IMR-90 (cell line): ENCODE measurements at regions not wholly inside any gene's neighbourhood (a gene's known extent, or its start where the extent isn't known, plus 50 kb on each side); places are given as distances from the start of the nearest gene placed in this dataset.
"Not testable (repeated sequence)": the region's sequence is repeated elsewhere in the genome, so short reads cannot be mapped to it uniquely, and the experiment has no call there.

Source experiments
- ATAC-seq: fragments of 200-7000 bp; cut with Tn5 transposase; 2 replicates; pipeline ENCODE4 v1.9.1; 2020; ENCODE audit warnings: low read depth, mild to moderate bottlenecking, moderate library complexity
- BruUV-seq: library from RNA; stranded (reverse); fragments of 400-500 nt; replicated peaks from 2 replicates; lab custom pipeline; 2021; lab: Mats Ljungman, UMichigan
- CTCF ChIA-PET: fragments of 300-600 bp; formaldehyde crosslinking; extraction: SDS; loops from one replicate; lab custom pipeline; 2021; ENCODE audit warnings: antibody characterized with exemption; lab: Yijun Ruan, JAX
- POLR2A ChIA-PET: fragments of 300-600 bp; sonication (Branson Sonifier 250); formaldehyde crosslinking; loops from one replicate; lab custom pipeline; 2022; ENCODE audit warnings: antibody characterized with exemption; ENCODE audit not compliant: unreplicated experiment; lab: Charles Lee
- DNase-seq: peaks from one replicate; pipeline ENCODE4 v3.0.0; 2013
- H2AFZ ChIP-seq: replicated peaks from 2 replicates; pipeline ENCODE3; 2013; ENCODE audit warnings: low read length, mild to moderate bottlenecking; ENCODE audit not compliant: poor library complexity
- H2AK5ac ChIP-seq: 2 replicates; pipeline ENCODE4 v1.6.1; 2013; ENCODE audit warnings: low read depth, low read length, inconsistent platforms
- H2AK9ac ChIP-seq: replicated peaks from 2 replicates; pipeline ENCODE3; 2013; ENCODE audit warnings: mild to moderate bottlenecking, low read depth, low read length, moderate library complexity; ENCODE audit not compliant: poor library complexity
- H2BK120ac ChIP-seq: 2 replicates; pipeline ENCODE4 v1.6.1; 2013; ENCODE audit warnings: low read depth, low read length, inconsistent platforms
- H2BK15ac ChIP-seq: 3 replicates; pipeline ENCODE4 v1.6.1; 2013; ENCODE audit warnings: low read depth, low read length, inconsistent platforms
- H2BK20ac ChIP-seq: 2 replicates; pipeline ENCODE4 v1.6.1; 2013; ENCODE audit warnings: low read depth, mild to moderate bottlenecking, inconsistent platforms, low read length, moderate library complexity
- H2BK5ac ChIP-seq: 2 replicates; pipeline ENCODE4 v1.6.1; 2013; ENCODE audit warnings: mild to moderate bottlenecking, low read depth, low read length, inconsistent platforms; ENCODE audit not compliant: poor library complexity, severe bottlenecking
- H3K14ac ChIP-seq: replicated peaks from 2 replicates; pipeline ENCODE4 v1.6.1; 2013; ENCODE audit warnings: low read depth, low read length, inconsistent platforms
- H3K18ac ChIP-seq: 2 replicates; pipeline ENCODE4 v1.6.1; 2013; ENCODE audit warnings: low read depth, low read length, control low read depth
- H3K23ac ChIP-seq: 2 replicates; pipeline ENCODE4 v1.6.1; 2013; ENCODE audit warnings: low read depth, low read length, inconsistent platforms
- H3K27ac ChIP-seq: 2 replicates; pipeline ENCODE4 v1.5.1; 2013; ENCODE audit warnings: mild to moderate bottlenecking, control low read depth, low read length; ENCODE audit not compliant: insufficient read depth
- H3K27me3 ChIP-seq: 2 replicates; pipeline ENCODE4 v1.6.1; 2013; ENCODE audit warnings: low read length; ENCODE audit not compliant: control insufficient read depth, insufficient read depth
- H3K36me3 ChIP-seq: 2 replicates; pipeline ENCODE4 v1.6.1; 2013; ENCODE audit warnings: low read length, mixed read lengths; ENCODE audit not compliant: control insufficient read depth, insufficient read depth
- H3K4ac ChIP-seq: 2 replicates; pipeline ENCODE4 v1.6.1; 2013; ENCODE audit warnings: low read depth, low read length, inconsistent platforms
- H3K4me1 ChIP-seq: 2 replicates; pipeline ENCODE4 v1.6.1; 2013; ENCODE audit warnings: low read length, mixed read lengths; ENCODE audit not compliant: control insufficient read depth, insufficient read depth
- H3K4me2 ChIP-seq: 2 replicates; pipeline ENCODE4 v1.6.1; 2013; ENCODE audit warnings: low read depth, mild to moderate bottlenecking, control low read depth, low read length, moderate library complexity
- H3K4me3 ChIP-seq: 2 replicates; pipeline ENCODE4 v1.5.1; 2013; ENCODE audit warnings: low read depth, mild to moderate bottlenecking, control low read depth, low read length, moderate library complexity; ENCODE audit not compliant: insufficient read depth
- H3K56ac ChIP-seq: 2 replicates; pipeline ENCODE4 v1.6.1; 2013; ENCODE audit warnings: low read length, inconsistent platforms; ENCODE audit not compliant: insufficient read depth; ENCODE audit errors: extremely low read depth
- H3K79me1 ChIP-seq, 2 experiments: 2 replicates each; pipeline ENCODE4 v1.6.1; 2013; ENCODE audit warnings: low read length in 2 of 2, inconsistent platforms in 1 of 2, low read depth in 1 of 2
- H3K9ac ChIP-seq: 2 replicates; pipeline ENCODE4 v1.6.1; 2013; ENCODE audit warnings: low read depth, low read length, control low read depth
- H3K9me1 ChIP-seq: 2 replicates; pipeline ENCODE4 v1.6.1; 2013; ENCODE audit warnings: low read length, inconsistent platforms; ENCODE audit not compliant: insufficient read depth
- H3K9me3 ChIP-seq: 2 replicates; pipeline ENCODE4 v1.6.1; 2013; ENCODE audit warnings: low read length; ENCODE audit not compliant: control insufficient read depth, insufficient read depth
- H4K20me1 ChIP-seq: 2 replicates; pipeline ENCODE4 v1.6.1; 2013; ENCODE audit warnings: low read length, inconsistent platforms; ENCODE audit not compliant: insufficient read depth
- H4K5ac ChIP-seq: 2 replicates; pipeline ENCODE4 v1.6.1; 2013; ENCODE audit warnings: mild to moderate bottlenecking, low read depth, low read length, control low read depth
- H4K8ac ChIP-seq, 2 experiments: 2 replicates each; pipeline ENCODE4 v1.6.1; 2013; ENCODE audit warnings: low read depth in 2 of 2, low read length in 2 of 2, control low read depth in 1 of 2, inconsistent platforms in 1 of 2
- H4K91ac ChIP-seq: 2 replicates; pipeline ENCODE4 v1.6.1; 2013; ENCODE audit warnings: low read depth, low read length, inconsistent platforms; ENCODE audit not compliant: insufficient read depth
- CEBPB ChIP-seq: IDR thresholded peaks from 2 replicates; pipeline ENCODE4 v1.6.1; 2012; ENCODE audit warnings: low read depth, low read length, improper control_type of control experiment
- POLR2A ChIP-seq: IDR thresholded peaks from 2 replicates; pipeline ENCODE4 v1.6.1; 2012; ENCODE audit warnings: mild to moderate bottlenecking, low read depth, low read length
- RAD21 ChIP-seq: IDR thresholded peaks from 2 replicates; pipeline ENCODE4 v1.6.1; 2012; ENCODE audit warnings: low read length, improper control_type of control experiment
- WGBS, 2 experiments: methylation state at CpG; one replicate each; pipeline versions ENCODE4 v1.1.5 to v1.1.7; 2013; ENCODE audit warnings: missing lambda C conversion rate in 2 of 2; ENCODE audit not compliant: insufficient read length in 1 of 2; ENCODE audit errors: extremely low coverage in 2 of 2; 5-methylcytosine and 5-hydroxymethylcytosine counted together
- dilution Hi-C: fragments of 300-500 bp; cut with HindIII; formaldehyde crosslinking; loops from one replicate; pipeline ENCODE4 v1.14.3; 2018; ENCODE audit warnings: low sequenced_read_pairs; ENCODE audit not compliant: unreplicated experiment
- in situ Hi-C: fragments of 300-500 bp; cut with MboI; formaldehyde crosslinking; loops from 3 replicates; pipeline ENCODE4 v1.14.3; 2019; ENCODE audit warnings: low sequenced_read_pairs, inconsistent platforms, mixed read lengths
- intact Hi-C: fragments of 100-400 bp; cut with micrococcal nuclease; formaldehyde crosslinking; loops from 2 replicates; pipeline ENCODE4 v1.10.0; 2022

- no peaks in the 10 kb centered on the region for H4K20me1 ChIP-seq
- TF ChIP-seq RAD21, result no peak
- no peak for TF ChIP-seq CEBPB
- no peak for TF ChIP-seq POLR2A
- no peak overlapping the region for H3K18ac ChIP-seq
- H2AFZ ChIP-seq, result no peak overlapping the region
- H3K79me1 ChIP-seq, result no peaks in the 10 kb centered on the region
- H2BK5ac ChIP-seq, result no peak overlapping the region
- H3K4me1 ChIP-seq, result no peaks in the 10 kb centered on the region
- H3K4me2 ChIP-seq, result no peak overlapping the region
- WGBS, 2 experiments, result 50% methylated on average over 1 of the region's 3 CpGs; no CpG with 5 or more reads in 1 of the 2 experiments
- H3K4ac ChIP-seq, result no peak overlapping the region
- no peak overlapping the region for H2BK120ac ChIP-seq
- no peaks in the 10 kb centered on the region for H3K9me1 ChIP-seq
- intact Hi-C loops, result no loop called here
- BruUV-seq, result no TSS peak
- dilution Hi-C loops, result no loop called here
- no peak overlapping the region for H3K14ac ChIP-seq
- no peak overlapping the region for H3K4me3 ChIP-seq
- H3K27me3 ChIP-seq, result no peaks in the 10 kb centered on the region
- no peak overlapping the region for H3K56ac ChIP-seq
- ATAC-seq, result no peak
- DNase-seq, result no peak
- no peak overlapping the region for H3K9ac ChIP-seq
- no peak overlapping the region for H4K91ac ChIP-seq
- no peak overlapping the region for H2BK20ac ChIP-seq
- CTCF ChIA-PET, result no interaction called here
- no peak overlapping the region for H4K8ac ChIP-seq
- H4K5ac ChIP-seq, result no peak overlapping the region
- no peak overlapping the region for H2BK15ac ChIP-seq
- H3K36me3 ChIP-seq, result no peaks in the 10 kb centered on the region
- no peak overlapping the region for H3K27ac ChIP-seq
- POLR2A ChIA-PET, result no interaction called here
- H2AK9ac ChIP-seq, result no peak overlapping the region
- H3K23ac ChIP-seq, result no peak overlapping the region
- H3K9me3 ChIP-seq, result no peaks in the 10 kb centered on the region
- H2AK5ac ChIP-seq, result no peak overlapping the region
- in situ Hi-C loops, result no loop called here
Observed at GRCh38 chr14:70239802-70240201, 51.1 kb upstream of the SLC8A3 start.

- H3K27ac ChIP-seq, H3K18ac ChIP-seq, H2AFZ ChIP-seq, DNase-seq, H2BK120ac ChIP-seq, intact Hi-C loops, H3K23ac ChIP-seq, H3K79me1 ChIP-seq, H3K27me3 ChIP-seq, POLR2A ChIA-PET, H3K9ac ChIP-seq, H3K14ac ChIP-seq, H3K4me3 ChIP-seq, H3K36me3 ChIP-seq, BruUV-seq, H3K9me1 ChIP-seq, H3K9me3 ChIP-seq, CTCF ChIA-PET, H2BK5ac ChIP-seq, H2AK9ac ChIP-seq, H2AK5ac ChIP-seq, H2BK15ac ChIP-seq, H4K91ac ChIP-seq, H3K4ac ChIP-seq, H4K20me1 ChIP-seq, H3K56ac ChIP-seq, dilution Hi-C loops, H3K4me2 ChIP-seq, H3K4me1 ChIP-seq, H4K5ac ChIP-seq, in situ Hi-C loops, H4K8ac ChIP-seq, ATAC-seq, H2BK20ac ChIP-seq: not testable (repeated sequence)
- no CpG with 5 or more reads among the region's 1 CpG for WGBS, 2 experiments
Observed at GRCh38 chr14:70238635-70239034, 49.9 kb upstream of the SLC8A3 start.
